ENCODE measurements at regions not wholly inside any gene's neighbourhood (a gene's known extent, or its start where the extent isn't known, plus 50 kb on each side); places are given as distances from the start of the nearest gene placed in this dataset.

DNA sequence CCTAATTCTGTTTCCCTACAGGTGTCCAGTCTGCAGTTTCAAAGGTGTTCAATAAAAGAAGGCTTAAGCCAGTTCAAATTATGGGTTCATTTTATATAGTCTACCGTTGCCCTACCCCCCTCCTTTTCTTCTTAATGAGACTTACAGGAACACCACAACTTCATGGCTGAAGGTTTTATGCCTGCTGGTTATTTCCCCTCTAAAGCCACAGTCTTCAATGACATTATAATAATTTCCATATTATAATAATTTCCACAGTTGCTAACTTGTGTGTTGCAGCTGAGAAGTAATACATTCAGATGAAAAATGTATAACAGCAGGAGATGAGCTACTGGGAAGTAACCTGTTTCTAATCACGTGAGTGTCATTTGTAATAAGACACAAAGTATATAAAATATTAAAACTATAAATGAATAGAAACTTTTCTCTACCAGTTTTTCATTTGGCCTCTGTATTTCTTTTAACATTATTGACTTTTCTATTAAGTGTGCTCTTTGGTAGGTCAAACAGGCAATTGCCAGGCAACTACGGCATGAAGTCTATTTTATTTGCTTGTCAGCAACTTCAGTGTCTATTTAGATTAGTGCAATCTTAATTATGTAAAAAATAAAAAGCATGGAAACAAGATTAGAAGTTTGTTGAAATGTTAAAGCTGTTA, 120.5 kb upstream of the HMHB1 start:
- no peak for DNase-seq

DNA sequence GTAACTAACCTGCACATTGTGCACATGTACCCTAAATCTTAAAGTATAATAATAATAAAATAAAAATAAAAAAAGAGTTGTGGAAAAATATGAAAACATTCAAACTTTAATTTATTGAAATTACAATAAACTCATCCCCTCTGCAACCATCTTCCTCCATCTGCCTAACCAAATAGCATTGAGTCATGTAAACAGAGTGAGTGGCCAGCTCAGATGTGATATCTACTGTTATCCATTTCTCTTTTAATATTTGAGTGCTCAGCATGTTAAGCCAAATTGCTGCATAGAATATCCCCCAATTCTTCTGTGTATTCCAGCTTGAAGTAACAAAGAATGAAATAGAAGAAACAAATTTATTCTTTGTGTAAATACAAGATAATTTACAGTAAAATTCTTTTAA, 124.4 kb upstream of the HMHB1 start:
- no peak for DNase-seq

DNA sequence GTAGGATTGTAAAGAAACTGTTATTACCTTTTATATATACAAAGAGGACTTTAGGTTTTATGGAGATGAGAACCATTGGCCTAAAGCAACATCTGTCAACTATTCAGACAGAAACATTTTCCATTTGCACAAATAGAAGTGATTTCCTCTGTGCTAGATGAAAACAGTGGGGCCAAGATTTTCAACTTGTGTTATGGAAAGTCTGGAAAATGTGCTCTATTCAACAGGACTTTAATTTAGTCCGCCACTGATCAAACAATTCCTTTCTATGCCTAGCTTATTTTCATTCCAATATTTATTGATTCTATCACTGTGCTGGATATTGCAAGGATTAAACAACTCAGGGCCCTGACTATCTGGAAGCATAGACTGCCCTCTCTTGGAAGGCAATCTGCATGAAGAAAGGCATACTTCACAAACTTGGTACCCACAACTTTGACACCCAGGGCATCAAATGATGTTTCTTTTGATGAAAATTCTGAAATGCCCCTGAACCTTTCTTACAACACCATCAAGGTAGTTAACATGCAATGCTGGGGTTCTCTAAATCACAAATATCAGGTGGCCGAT, 126.6 kb upstream of the HMHB1 start:
- DNase-seq: no peak

DNA sequence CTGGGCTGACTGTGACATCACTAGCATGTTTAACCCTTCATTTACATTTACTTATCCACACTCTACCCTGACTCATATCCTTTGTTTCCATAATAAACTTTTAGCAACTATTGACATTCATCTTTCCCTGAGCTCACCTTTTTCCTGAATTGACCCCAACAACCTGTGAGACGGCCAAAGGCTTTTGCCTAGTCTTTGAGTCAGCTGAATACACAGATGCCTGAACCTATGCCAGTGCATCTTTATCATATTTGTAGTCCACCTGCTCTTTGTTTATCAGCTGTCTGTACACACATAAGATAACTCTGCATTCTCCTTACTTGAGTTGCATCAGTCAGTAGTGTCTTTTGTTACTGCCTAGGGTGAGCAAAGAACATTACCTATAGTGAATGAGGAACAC, 128.5 kb upstream of the HMHB1 start:
- no peak for DNase-seq

DNA sequence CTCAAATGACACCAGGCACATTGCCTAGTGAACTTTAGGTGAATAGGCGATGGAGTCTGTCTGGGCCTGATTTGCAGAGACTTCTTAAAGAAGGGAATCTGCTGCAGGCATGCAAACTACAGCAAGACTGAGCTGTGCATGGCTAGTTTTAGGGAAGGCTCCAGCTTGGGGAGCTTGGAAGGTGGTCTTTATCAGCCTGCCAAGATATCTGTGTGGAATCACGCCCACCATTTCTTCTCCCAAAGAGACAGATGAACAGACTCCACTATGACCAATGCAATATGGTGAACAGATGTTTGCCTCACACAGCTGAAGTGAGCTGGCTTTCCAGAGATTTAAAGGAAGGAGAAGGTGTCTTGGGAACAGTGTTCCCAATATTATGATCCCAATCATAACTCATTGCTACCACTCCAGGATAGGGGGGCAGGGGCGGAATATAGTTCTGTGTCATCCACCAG, 129.0 kb upstream of the HMHB1 start:
- peak; percentile 63 for DNase-seq

DNA sequence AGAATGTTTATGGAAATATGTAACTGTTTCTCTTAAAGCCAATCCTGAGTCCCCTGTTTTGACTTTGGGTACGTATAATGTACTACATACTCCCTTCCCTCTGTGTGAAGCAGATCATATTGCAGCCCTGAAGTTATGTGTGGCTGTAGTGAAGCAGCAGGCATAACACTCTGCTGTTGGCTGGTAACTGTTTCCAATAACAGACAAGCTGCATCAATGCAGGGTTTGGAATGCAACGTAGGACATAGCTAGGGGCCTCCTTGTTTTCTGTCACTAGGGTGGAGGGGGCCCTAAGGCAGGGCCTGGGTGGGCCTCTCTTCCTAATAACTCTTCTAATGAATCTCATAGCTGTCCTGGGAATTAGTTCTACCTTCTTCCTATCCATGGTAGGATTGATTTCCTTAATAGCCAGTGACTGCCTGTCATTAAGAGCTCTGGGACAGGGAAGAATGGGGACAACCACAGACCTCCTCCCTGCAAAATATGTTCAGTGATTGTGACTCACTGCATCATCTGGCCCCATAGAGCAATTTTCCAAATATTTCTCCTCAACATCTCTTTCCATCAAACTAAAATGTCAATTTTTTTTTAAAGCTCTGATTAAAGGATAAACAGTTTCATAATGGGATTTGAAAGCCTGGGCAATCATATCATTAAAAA, 129.6 kb upstream of the HMHB1 start:
- DNase-seq: peak; percentile 76

DNA sequence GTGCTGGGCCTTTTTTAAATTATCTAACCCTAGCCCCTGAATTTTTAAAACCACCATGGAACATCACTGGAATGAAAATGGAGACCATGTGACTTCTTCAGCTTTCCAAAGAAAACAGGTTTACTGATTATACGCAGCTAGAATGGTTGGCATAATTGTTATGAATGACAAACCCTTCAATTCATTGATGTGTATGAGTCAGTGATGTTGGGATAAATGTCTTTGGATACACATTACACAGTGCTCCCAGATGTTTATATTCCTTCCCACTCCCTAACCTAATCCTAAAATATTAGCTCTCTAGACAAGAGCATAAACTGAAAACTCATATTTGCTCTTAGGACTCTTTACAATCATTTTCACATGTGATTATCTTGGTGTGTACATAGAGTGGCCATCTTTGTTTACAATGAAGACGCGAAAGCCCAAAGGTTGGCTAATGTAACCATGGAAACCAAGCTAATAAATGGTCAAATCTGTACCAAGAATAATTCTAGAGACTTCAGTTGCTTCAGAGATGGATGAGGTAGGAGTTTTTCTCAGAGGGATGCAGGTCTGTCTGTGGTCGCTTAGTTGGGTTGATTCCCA, 131.2 kb upstream of the HMHB1 start:
- DNase-seq: no peak

DNA sequence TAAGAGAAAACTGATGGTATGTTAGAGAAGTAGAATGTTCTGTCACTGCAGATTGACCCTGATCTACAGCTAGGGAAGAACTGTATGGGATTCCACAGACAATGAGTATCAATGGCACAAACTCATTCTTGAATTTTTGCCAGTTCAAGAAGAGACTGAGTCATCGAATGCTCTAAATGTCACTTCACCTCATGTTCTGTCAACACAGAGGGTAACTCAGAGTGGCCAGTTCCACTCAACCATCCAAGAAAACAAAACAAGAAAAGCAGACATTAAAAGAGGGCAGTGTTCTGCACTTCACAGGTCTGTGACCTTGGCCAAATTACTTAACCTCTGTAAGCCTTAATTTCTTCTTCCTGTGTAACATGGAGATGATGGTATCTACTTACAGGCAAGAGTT, 132.2 kb upstream of the HMHB1 start:
- DNase-seq: no peak

DNA sequence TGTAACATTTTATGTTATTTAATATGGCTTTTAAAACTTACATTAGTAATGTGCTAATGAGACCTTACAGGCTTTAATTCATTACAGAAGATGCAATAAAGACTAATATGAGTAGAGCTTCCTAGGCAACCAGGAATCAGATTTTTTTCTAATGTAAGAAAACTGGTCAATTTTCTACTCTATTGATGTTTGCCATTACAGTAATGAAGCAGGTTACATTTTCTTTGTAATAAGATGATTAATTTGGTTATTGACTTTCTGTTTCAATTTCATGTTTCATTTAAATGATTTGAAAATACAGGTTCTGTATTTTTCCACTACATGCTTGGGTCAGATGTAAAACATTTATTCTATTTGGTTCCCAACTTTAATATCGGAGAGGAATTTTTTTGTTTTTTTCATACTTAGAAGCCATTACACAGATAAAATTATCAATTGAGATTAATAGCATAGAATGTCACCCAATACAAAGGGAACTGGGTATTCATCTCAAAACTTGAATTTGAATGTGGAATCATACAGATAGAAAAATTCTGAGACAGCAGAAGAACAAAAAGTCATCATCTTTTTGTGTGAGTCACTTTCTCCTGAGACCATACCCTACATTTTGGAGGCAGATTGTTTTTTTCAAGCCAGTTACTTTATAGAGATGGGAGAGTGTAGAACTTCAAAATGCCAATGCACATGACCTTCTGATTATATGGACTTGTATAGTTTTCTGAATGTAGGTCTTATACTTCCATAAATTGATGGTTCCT, 133.6 kb upstream of the HMHB1 start:
- no peak for DNase-seq

DNA sequence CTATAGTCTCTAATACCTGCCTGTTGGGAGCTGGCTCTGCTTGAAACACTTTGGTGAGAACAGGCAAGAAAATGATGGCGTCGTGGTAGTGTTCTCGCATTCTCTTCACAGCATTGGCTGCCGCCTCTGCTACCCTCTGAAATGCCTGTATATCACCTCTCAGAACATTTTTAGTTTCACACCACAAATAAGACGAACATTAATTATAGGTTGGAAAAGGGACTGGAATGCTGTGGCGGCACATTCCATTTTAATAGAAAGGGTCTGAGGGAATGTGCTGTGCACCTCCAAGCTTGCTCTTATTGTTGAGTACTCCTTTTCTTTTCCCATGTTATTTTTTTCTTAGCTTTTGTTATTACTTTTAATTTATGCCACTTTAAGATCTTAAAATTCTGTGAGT, 134.6 kb upstream of the HMHB1 start:
- DNase-seq: no peak

DNA sequence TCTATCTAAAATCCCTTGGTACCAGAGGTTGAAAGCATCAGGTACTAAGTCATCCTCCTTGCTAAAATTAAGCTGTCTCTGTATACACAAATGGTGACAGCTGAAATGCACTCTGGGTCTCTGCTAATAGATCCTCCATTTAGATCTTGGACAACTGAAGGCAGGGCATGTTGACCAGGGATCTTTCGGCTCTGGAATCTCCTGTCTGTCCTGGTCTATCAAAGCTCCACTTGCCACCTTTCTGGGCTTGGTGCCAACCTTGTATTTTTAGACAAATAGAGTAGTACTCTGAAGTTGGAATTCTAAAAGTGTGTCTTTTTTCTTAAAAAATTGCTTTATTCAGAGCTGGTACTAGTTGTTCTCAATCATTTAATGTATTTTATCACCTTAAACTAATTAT, 135.2 kb upstream of the HMHB1 start:
- DNase-seq: no peak

DNA sequence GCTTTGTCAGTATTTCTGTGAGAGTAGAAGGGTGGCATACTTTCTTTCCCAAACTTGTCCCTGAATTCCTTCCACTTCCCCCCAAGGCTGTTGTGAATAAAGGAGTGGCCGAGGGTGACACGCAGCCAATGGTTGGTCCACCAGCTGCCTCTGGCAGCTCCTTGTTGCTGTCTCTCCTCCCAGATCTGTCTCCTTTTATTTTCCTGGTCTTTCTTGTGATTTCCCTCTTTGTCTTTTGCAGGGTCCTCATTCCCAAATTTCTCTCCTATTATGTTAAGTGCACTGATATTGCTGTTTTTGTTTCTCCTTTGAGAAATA, 137.5 kb upstream of the HMHB1 start:
- DNase-seq: no peak

DNA sequence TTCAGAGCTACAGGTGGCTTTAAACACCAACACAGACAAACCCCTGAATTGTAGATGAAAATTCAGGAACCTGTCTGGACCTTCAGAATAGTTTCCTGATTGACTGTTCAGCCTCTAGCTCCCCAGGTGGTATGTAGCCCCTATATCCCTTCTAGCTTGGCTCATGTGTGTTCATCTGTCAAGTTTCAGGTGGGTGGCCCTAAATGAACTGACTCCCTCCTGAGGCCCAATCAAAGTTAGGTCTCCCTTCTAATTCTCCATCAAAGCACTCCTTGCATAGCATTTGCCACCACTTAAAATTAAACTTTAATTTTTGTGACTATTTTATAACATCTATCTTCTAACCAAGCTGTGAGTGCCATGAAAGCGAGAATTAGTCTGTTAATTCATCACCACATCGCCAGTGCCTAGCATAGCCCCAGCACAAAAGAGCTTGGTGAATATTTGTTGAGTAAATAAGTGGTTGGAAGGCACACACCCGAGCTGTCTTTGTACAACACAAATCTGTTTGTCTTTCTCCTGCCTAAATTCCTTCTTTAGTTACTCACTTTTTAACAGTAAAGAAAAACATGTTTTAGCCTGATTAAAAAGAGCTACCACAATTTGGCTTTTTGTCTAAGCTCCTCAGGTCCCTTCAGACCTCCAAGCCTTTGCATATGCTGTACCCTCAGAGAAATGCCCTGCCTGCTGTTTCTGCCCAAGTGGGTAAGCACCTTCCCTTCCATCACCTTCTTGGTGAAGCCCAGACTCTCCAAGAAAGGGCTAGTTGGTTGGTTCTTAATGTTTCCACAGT, 138.1 kb upstream of the HMHB1 start:
- DNase-seq: no peak

DNA sequence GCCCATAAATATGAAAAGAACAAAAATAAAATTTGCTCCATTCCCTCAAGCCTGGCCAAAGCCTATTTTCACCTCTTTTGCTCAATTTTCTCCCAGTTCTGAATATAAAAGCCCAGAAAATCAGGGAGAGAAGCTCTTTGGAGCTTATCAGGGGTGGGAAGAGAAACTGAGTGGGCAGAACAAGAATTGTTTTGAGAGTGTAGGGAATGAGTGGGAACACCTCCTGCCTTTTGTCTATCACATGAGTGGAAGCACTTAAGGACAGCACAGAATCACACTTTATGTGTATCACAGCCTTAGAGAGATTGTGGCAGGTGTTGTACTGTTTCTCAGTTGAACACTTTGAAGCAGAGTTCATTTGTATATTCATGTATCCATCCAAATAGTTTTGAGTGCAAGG, 139.2 kb upstream of the HMHB1 start:
- no peak for DNase-seq

DNA sequence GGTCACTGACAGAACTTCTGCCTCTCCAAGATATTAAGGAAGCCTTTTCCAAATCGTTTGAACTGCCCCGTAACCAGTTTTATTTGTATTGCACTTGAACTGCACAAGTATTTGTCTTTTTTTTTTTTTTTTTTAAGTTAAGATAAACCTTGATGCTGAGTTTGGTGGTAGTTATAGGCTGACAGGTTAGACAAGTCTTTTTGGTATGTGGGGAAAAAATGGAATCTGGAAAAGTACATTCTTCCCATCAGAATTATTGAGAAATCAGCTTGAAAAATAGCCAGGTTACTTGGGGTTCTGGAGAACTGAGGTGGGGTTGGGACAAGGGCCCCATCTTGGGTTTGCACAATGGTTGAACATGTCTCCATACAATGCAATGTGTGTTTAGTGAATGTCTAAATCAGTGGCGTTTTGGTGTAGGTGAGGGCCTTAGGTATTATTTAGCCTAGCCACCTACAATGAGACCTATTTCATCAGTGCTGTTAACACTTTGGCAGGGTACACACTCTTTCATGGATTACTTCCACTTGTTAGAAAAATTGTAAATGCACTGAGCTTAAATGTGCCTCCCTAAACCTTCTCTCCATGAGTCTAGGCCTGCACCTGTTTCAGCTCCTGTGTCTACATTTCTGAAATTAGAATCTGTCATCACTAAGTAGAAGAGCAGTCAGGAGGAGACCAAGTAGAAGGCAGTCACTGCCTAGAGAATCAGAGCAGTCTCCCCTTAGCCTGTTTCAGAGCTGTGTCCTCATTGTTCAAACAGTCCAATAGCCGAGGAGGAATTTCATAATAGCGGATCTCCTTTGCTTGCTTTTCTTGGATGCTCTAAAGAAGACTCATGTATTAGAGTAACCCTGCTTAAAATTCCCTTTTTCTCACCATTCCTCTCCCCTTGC, 140.0 kb upstream of the HMHB1 start:
- no peak for DNase-seq

DNA sequence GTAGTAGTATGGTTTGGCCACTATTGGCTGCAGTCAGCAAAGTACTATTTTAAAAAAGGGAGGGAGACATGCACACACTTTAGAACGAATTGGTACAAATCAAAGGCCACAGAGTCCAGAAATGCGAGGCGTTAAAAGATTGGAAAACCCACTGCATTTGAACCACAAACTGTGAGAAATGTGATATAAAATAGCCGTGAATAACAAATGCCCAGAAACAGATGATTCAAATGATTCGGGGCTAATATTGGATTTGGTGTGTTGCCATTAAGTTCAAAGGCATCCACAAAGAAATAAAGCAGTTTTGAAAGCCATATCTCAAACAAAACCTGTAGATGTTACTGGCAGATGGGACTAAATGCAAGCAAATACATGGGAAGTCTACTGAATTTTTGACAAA, 140.9 kb upstream of the HMHB1 start:
- DNase-seq: no peak

DNA sequence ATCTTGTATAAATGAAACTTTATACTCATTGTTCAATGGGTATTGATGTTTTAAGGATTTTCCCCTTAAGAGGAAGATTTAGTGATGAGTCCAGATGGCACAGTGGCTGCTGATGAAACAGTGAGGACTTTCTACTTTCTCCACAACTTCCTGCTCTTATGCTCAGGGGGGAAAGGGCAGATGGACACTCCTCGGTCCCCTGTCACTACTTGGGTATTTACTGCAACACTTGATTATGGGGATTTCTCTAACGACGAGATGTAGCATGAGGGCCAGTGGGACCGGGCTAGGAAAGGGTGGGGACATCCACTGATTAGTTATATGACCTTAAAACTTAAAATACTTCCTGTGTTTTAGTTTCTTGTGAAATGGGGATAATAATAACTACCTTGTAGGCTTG, 146.1 kb upstream of the HMHB1 start:
- DNase-seq: no peak

DNA sequence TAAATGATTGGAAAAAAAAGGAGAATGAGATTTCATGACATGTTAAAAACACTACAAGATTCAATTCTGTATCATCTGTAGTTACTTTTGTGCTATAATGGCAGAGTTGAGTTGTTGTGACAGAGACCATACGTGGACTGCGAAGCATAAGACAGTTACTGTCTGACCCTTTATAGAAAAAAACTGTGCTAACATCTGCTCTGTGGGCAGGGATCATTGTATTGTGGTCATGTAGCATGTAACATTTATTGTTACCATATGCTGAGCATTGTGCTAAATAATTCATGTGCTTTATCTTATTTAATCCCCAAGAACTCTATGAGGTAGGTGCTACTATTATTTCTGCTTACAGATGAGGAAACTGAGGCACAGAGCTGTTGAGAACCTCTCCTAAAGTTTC, 147.3 kb upstream of the HMHB1 start:
- DNase-seq: peak; percentile 48

DNA sequence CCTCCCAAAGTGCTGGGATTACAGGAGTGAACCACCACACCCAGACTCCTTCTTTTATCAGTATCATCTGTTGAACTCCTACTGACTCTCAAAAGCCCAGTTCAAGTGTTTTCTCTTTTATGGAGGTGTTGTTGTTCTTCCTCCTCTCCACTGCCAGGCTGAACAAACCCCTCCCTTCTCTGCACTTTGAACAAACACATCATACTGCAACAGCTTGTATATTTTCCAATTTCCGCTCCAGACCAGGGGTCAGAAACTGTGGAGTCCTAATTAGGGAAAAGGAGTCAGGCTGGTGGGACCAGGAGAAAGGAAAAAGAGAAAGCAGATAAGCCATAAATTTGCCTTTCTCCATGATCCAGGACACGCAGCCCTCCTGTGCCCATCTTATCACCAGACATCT, 148.1 kb upstream of the HMHB1 start:
- DNase-seq: no peak

DNA sequence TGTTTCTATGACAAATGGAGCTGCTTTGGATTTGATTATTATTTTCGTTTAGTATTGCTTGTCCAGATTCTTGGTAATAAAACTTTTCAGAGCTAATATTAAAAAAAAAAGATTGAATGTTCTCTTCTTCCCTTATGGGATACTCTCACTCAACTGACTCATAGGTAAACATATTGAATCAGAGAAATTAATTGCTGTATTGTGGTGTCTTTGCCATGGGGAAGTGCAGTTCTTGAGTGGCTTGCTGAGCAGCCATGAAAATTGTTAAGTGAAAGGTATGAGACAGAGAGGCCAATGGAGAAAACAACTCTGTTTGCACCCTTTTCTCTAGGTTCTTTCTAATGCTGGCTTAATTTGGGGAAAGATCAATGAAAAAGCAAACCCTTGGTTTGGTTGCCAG, 149.9 kb upstream of the HMHB1 start:
- no peak for DNase-seq

DNA sequence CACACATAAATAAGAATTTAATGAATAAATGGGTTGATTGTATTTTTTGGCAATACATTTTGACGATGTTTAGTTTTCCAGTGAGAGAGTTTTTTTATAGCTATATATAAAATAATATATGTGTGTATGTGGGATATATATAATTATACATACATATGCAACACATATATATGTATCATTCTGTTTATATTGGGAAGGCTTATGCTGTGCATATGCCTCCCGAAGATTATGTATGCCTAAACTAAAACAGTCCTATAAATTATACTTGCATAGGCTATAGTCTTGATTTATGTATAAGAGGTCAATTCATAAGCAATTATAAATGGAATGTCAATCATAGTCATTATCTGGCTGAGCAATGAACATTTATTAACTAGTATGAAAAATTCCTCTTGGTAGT, 151.3 kb upstream of the HMHB1 start:
- no peak for DNase-seq
